ENCODE measurements at regions not wholly inside any gene's neighbourhood (a gene's known extent, or its start where the extent isn't known, plus 50 kb on each side); places are given as distances from the start of the nearest gene placed in this dataset.

- no peaks in the 10 kb centered on the region for H3K9me2 ChIP-seq (ENCODE audit: insufficient read depth, low read length)
- H3K36me3 ChIP-seq (ENCODE audit: insufficient read depth, low read length): no peaks in the 10 kb centered on the region
- no peak overlapping the region for H3K4me3 ChIP-seq (ENCODE audit: low read length)
- no peaks in the 10 kb centered on the region for H3K27me3 ChIP-seq (ENCODE audit: insufficient read depth, low read depth, low read length)
- H3F3A ChIP-seq (ENCODE audit: insufficient read depth, low read length, poor library complexity, severe bottlenecking): no peaks in the 10 kb centered on the region
- no peak overlapping the region for H3K4me2 ChIP-seq (ENCODE audit: low read length)
- H3K9ac ChIP-seq (ENCODE audit: low read length): no peak overlapping the region
- no peak overlapping the region for H3K27ac ChIP-seq (ENCODE audit: low read length)
- TF ChIP-seq MXI1 (conservative IDR thresholded peaks at IDR 0.05; ENCODE audit: poor library complexity, severe bottlenecking): no peak
- TF ChIP-seq POLR2AphosphoS5 (IDR thresholded peaks at IDR 0.05): no peak
- TF ChIP-seq TAF1 (IDR thresholded peaks at IDR 0.05; ENCODE audit: low read depth): no peak
- TF ChIP-seq CTCF (IDR thresholded peaks at IDR 0.05; ENCODE audit: poor library complexity, severe bottlenecking): no peak
- no peak for TF ChIP-seq SMC3 (conservative IDR thresholded peaks at IDR 0.05; ENCODE audit: poor library complexity)
- no peak for TF ChIP-seq EZH2 (IDR thresholded peaks at IDR 0.05; ENCODE audit: borderline replicate concordance, insufficient read depth, low read length, poor library complexity, severe bottlenecking)
- TF ChIP-seq EP300 (conservative IDR thresholded peaks at IDR 0.05; ENCODE audit: poor library complexity, severe bottlenecking): no peak
- H3K9me3 ChIP-seq (ENCODE audit: low read length): no peaks in the 10 kb centered on the region
- no peaks in the 10 kb centered on the region for H3K79me2 ChIP-seq (replicated peaks; ENCODE audit: insufficient read depth, low read length)
- no peak overlapping the region for H2AFZ ChIP-seq (ENCODE audit: low read depth, low read length)
- no peaks in the 10 kb centered on the region for H4K20me1 ChIP-seq (ENCODE audit: insufficient read depth)
These were observed 201.2 kb downstream of the CMPK2 start for GRCh38 chr2:6664332-6665061.

- Histone ChIP-seq H3K9ac (ENCODE audit: low read length) (no peak overlapping the region), H3K9me3 (ENCODE audit: low read length) (no peaks in the 10 kb centered on the region), H3K9me2 (ENCODE audit: insufficient read depth, low read length) (no peaks in the 10 kb centered on the region), H3K4me3 (ENCODE audit: low read length) (no peak overlapping the region), H2AFZ (ENCODE audit: low read depth, low read length) (no peak overlapping the region), H3K27ac (ENCODE audit: low read length) (no peak overlapping the region), H3K4me2 (ENCODE audit: low read length) (no peak overlapping the region), H3K36me3 (ENCODE audit: insufficient read depth, low read length) (no peaks in the 10 kb centered on the region), H3K27me3 (ENCODE audit: insufficient read depth, low read depth, low read length) (no peaks in the 10 kb centered on the region), H3K79me2 (replicated peaks; ENCODE audit: insufficient read depth, low read length) (no peaks in the 10 kb centered on the region), H3F3A (ENCODE audit: insufficient read depth, low read length, poor library complexity, severe bottlenecking) (no peaks in the 10 kb centered on the region), H4K20me1 (ENCODE audit: insufficient read depth) (no peaks in the 10 kb centered on the region)
- TF ChIP-seq MXI1 (conservative IDR thresholded peaks at IDR 0.05; ENCODE audit: poor library complexity, severe bottlenecking) (no peak), EZH2 (IDR thresholded peaks at IDR 0.05; ENCODE audit: borderline replicate concordance, insufficient read depth, low read length, poor library complexity, severe bottlenecking) (no peak), TAF1 (IDR thresholded peaks at IDR 0.05; ENCODE audit: low read depth) (no peak), POLR2AphosphoS5 (IDR thresholded peaks at IDR 0.05) (no peak), REST (IDR thresholded peaks at IDR 0.05; ENCODE audit: borderline replicate concordance) (no peak), SMC3 (conservative IDR thresholded peaks at IDR 0.05; ENCODE audit: poor library complexity) (no peak), RAD21 (conservative IDR thresholded peaks at IDR 0.05) (no peak), CTCF (IDR thresholded peaks at IDR 0.05; ENCODE audit: poor library complexity, severe bottlenecking) (no peak), EP300 (conservative IDR thresholded peaks at IDR 0.05; ENCODE audit: poor library complexity, severe bottlenecking) (no peak)
These were observed 200.3 kb downstream of the CMPK2 start for GRCh38 chr2:6665093-6666045.

Measured in neural cell (in vitro differentiated cells).